T-helper 1 cell (primary cell): ENCODE measurements at regions not wholly inside any gene's neighbourhood (a gene's known extent, or its start where the extent isn't known, plus 50 kb on each side); places are given as distances from the start of the nearest gene placed in this dataset.

ENCODE experiments used
- DNase-seq, 5 donors: peaks; one replicate each; pipeline ENCODE4 v3.0.0-alpha.2; 2012 to 2020

DNA sequence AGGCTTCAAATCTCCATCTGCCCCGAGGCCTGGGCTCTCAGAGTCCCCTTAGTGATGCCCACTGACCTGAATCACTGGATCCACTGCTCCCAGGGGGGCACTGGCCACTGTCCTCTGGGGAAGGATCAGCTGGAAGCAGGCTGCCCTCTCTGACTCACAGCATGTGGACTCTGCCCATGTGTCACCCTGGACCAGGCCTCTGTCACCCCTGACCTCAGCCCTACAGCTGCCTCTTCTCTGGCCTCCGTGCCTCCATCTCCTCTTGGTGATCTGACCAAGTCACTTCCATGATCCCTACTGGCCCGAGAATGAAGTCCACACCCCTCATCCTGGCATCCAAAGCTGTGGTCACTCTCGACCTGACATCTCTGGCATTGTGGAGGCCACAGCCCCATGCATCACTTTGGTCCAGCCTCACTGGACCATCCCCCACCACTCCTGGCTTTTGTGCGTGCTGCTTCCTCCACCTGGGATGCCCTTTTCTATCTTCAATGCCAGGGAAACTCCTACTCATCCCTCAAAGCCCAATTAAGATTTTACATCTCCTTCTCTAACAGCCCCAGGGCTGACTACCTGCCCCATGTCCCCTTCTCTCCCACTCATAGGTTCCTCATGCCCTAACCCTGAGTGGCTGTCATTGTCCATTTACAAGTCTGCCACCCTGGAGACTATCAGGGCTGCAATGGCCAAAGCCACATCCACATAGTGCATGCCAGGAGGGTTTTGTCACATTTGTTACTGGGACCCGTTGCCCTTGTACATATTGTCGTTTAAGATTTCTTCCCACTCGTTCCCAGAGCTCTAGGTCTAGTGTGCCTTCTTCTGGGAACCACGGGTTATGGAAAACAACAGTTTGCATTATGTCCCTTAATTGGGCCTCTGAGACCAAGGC, 685.0 kb downstream of the MATN1 start:
- no peak for DNase-seq

- no peak for DNase-seq
Observed at GRCh38 chr1:30037251-30038118, 685.9 kb downstream of the MATN1 start.

DNA sequence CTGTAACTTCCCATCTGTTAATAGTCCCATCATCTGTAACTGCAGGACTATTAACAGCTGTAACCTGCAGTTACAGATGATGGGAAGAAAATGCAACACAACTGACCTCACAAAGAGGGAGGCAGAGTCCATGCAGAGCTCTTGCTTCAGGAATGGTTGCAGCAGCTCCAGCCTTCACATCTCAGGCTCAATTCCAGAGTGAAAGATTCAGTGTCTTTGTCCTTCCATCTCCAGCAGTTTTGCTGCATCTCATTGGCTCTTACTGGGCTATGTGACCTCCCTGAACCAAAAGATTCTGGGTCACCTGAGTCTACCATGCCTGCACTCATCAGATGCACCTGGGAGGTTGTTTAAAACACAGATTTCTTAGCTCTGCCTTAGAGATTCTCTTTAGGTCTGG, 686.7 kb downstream of the MATN1 start:
- DNase-seq = no peak

- DNase-seq = no peak
Observed at GRCh38 chr1:30036229-30036547, 687.2 kb downstream of the MATN1 start.

GRCh38 chr1:30035522-30036228, 687.7 kb downstream of the MATN1 start:
- no peak for DNase-seq

- DNase-seq = no peak
Observed at GRCh38 chr1:30034627-30035521, 688.5 kb downstream of the MATN1 start.

DNA sequence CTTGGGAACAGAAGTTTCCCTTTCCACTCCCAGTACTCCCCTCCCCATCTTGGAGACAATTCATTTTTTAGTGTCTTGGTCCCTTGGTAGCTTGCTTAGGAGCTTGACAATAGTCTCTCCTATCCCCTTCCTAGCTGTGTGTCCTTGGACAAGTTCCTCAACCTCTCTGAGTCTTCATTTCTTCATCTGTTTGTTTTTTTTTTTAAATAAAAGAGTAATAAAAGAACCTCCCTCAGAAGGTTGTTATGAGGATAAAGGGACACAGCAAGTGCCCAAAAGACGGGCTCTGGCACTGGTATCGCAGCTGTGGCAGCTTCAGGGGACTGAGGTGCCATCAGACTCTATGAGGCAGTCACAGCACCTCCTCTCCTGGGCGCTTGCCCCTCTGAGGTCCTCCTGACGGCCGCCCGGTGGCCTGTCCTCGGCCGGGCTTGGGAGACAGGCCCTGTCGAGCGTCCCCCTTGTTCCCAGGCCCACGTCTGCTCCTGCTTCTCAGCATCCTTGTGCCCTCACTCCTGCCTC, 689.2 kb downstream of the MATN1 start:
- DNase-seq = no peak

- DNase-seq = no peak
Observed at GRCh38 chr1:30033256-30034104, 689.9 kb downstream of the MATN1 start.

GRCh38 chr1:30032302-30032701, 691.1 kb downstream of the MATN1 start:
- DNase-seq = no peak

DNA sequence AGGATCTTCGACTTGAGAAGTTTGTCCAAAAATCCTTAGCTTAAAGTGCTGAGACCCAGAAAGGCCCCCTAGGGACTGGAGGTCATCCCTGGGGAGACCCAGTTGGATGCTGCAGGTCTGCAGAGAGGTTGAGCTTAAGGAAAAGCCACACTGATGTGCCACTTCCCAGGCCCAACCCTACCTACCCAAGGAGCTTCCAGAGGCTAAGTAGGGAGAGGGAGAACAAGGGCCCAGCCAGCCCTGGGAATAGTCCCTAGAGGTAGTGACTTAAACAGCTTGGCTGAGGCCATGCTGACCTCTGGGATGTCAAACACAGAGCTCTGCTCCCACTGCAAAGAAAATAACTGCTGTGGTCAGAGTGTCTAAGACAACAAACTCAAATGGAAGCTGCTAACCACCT, 693.7 kb downstream of the MATN1 start:
- no peak for DNase-seq

DNA sequence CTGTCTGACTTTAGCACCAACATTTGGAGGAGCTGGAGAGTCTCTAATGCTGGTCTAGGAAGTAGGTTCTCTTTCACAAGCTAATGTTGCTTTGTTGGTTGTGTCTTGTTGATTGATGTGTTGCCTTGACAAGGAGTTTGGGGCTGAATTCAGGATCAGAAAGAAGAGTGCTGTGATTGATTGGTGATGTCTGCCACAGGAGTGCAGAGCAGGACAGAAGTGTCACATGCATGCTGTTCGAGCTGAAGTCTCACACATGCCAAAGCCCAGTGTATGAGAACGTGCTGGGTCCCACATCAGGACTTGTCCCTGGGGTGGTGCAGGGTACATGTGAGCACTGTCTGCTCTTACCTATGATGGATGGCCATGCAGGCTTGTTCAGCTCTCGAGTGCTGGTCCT, 694.4 kb downstream of the MATN1 start:
- DNase-seq = no peak

DNA sequence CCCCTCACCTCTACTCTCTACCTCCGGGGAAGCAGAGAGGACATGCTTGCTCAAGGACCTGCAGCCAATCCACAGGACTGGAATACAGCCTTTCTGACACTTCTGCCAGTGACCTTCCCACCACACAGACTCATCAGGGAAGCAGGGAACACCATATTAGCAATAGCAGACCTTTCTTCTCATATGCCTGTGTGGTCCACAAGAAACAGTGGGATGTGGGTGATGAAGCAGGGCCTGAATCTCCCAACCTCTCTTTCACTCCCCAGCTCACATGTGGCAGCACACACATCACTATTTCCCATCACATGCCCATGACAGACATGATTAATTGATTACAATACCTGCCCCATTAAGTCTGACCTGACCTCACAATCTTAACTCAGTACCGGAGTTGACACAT, 695.1 kb downstream of the MATN1 start:
- DNase-seq = no peak

DNA sequence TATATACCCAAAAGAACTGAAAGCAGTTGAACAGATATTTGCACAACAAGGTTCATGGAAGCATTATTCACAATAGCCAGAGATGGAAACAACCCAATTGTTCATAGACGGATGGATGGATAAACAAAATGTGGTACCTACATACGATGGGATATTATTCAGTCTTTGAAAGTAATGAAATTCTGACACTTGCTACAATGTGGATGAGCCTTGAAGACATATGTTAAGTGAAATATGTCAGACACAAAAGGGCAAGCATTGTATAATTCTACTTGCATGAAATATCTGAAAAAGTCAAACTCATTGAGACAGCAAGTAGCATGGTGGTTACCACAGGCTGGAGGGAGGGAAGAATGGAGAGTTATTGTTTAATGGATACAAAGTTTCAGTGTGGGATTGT, 696.1 kb downstream of the MATN1 start:
- no peak for DNase-seq

DNA sequence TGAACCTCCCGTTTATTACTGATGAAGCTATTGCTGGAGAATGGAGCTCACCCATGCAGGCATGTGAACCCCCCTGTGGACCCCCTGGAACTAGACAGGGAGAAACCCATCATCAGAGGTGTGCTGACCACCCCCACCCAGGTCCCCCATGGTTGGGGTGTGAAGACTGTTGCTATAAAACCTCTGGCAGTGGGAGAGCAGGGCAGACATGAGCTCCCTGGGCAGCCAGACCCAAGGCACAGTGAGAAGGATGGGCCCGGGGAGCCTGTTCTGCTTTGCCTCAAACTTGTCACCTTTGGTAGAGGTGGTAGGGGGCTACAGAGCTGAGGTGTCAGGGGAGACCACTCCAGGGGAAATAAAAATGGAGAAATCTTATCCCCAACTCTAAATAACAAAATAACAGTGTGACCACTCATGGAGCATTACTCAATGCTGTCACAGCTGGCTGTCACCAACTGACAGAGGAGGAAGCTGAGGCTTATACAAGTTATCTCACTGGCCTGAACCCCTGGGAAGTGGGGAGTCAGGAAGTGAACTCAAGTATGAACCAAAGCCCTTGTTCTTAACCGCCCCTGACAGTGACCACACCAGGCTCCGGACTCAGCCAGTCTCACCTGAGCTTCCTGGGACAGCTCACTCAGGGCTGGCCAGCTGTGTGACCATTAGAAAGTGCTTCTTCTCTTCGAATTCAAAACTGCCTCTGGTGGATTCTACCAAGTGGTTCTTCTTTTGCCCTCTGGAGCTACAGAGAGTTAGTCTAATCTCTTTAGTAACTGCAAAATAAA, 698.8 kb downstream of the MATN1 start:
- no peak for DNase-seq

- DNase-seq = no peak
Observed at GRCh38 chr1:30023339-30024022, 699.9 kb downstream of the MATN1 start.

- DNase-seq = no peak
Observed at GRCh38 chr1:30014031-30014430, 709.4 kb downstream of the MATN1 start.

DNA sequence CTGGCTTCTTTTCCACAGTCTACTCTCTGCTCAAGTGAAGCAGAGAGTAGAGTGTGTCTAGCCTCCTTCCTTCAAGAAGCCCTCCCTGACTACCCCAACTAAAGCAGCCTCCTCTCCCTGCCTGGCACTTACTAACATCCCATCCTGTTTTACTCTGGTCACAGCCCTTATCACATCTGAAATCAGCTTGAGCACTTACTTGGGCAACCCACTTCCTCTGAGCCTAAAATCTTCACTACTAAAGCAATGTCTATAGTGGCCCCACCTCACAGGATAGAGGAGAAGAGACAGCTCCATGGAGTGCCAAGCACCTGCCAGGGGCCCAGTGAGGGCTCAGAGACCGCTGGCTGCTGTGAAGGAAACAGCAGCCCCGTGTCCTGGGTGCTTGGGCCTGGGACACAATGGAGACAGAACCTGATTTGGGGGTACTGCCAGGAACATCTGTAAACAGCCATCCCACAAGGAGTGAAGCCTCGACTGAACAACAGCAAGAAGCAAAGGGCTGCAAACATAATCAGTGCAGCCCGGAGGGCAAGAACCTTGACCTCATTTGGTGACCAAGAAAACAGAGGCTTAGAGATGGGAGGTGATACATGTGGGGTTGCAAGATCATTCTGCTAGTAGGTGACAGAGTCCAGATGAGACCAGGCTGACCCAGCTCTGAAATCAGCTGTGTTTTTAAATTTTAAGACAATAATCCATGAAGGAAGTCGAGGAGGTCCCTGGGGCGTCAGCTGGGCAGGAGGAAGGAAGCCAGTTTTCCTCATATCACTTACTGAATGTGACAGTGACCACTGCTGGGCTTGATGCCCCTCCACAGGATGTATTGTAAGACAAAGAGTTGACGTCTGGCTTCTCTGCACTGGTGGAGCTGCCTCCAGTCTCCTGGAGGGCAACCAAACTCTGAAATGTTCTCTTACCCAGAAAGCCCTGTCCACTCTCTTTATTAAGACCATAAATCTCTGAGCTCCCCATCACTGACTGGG, 710.6 kb downstream of the MATN1 start:
- no peak for DNase-seq

GRCh38 chr1:30011970-30012369, 711.4 kb downstream of the MATN1 start:
- no peak for DNase-seq
